GM06990 (cell line): ENCODE measurements at regions not wholly inside any gene's neighbourhood (a gene's known extent, or its start where the extent isn't known, plus 50 kb on each side); places are given as distances from the start of the nearest gene placed in this dataset.

Experiments used
- DNase-seq: peaks from one replicate; pipeline ENCODE4 v3.0.0-alpha.2; 2011; ENCODE audit not compliant: insufficient read length; ENCODE audit errors: extremely low read depth
- H3K27me3 ChIP-seq: replicated peaks from 2 replicates; pipeline ENCODE4 v1.6.0; 2011; ENCODE audit warnings: low read length; ENCODE audit not compliant: control insufficient read depth, insufficient read depth
- H3K36me3 ChIP-seq: 2 replicates; pipeline ENCODE4 v1.5.1; 2011; ENCODE audit warnings: low read length; ENCODE audit not compliant: control insufficient read depth, insufficient read depth
- H3K4me3 ChIP-seq: replicated peaks from 2 replicates; pipeline ENCODE4 v1.5.1; 2011; ENCODE audit warnings: low read depth, mild to moderate bottlenecking, control low read depth, low read length
- TF ChIP-seq, protein P1 (sequence below): IDR thresholded peaks from 2 replicates; pipeline ENCODE4 v1.5.1; 2011; ENCODE audit warnings: low read length, control low read depth, mild to moderate bottlenecking, inconsistent platforms; ENCODE audit not compliant: insufficient read depth, poor library complexity, severe bottlenecking

DNA sequence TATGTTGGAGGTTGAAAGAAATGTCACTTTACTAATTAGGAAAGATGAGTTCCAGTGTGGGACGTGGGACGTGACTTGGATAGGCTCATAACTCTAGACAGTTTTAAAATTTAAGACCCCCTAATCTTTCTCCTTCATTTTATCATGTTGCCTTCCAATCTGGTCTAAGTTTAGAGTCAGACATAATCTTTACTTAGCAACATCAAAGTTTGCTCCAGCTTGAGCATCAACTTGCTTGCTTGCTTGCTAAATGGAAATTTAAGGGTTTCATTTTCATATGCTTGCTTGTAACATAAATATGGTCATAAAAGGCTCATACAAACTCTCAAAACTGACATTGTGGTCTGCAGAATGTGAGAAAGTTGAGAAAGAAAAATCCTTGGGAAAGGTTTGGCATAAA lies 428.9 kb downstream of the EPHA4 start:
- Histone ChIP-seq H3K27me3 (no peaks in the 10 kb centered on the region), H3K36me3 (no peaks in the 10 kb centered on the region), H3K4me3 (no peak overlapping the region)
- no peak for DNase-seq
- TF ChIP-seq, protein P1, sequence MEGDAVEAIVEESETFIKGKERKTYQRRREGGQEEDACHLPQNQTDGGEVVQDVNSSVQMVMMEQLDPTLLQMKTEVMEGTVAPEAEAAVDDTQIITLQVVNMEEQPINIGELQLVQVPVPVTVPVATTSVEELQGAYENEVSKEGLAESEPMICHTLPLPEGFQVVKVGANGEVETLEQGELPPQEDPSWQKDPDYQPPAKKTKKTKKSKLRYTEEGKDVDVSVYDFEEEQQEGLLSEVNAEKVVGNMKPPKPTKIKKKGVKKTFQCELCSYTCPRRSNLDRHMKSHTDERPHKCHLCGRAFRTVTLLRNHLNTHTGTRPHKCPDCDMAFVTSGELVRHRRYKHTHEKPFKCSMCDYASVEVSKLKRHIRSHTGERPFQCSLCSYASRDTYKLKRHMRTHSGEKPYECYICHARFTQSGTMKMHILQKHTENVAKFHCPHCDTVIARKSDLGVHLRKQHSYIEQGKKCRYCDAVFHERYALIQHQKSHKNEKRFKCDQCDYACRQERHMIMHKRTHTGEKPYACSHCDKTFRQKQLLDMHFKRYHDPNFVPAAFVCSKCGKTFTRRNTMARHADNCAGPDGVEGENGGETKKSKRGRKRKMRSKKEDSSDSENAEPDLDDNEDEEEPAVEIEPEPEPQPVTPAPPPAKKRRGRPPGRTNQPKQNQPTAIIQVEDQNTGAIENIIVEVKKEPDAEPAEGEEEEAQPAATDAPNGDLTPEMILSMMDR = no peak

- TF ChIP-seq, protein P1 = no peak
- no peak overlapping the region for H3K4me3 ChIP-seq
- no peaks in the 10 kb centered on the region for H3K27me3 ChIP-seq
- DNase-seq = no peak
- H3K36me3 ChIP-seq = no peaks in the 10 kb centered on the region
These were observed 427.2 kb downstream of the EPHA4 start for GRCh38 chr2:221144909-221145308.

DNA sequence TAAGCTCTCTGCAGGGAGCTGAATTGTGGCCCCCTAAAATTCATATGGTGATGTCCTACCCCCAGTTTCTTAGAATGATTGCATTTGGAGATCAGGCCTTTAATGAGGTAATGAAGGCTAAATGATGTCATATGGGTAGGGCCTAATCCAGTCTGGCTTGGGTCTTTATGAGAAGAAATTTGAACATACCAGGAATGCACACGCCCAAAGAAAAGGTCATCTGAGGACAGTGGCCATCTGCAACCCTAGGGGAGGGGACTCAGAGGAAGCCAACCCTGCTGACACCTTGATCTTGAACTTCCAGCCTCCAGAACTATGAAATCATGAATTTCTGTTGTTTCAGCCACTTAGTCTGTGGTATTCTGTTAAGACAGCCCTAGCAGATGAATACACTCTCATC lies 426.7 kb downstream of the EPHA4 start:
- H3K4me3 ChIP-seq = no peak overlapping the region
- no peak for DNase-seq
- no peaks in the 10 kb centered on the region for H3K27me3 ChIP-seq
- TF ChIP-seq, protein P1 = no peak
- no peaks in the 10 kb centered on the region for H3K36me3 ChIP-seq

GRCh38 chr2:221153226-221153625 lies 418.9 kb downstream of the EPHA4 start:
- TF ChIP-seq, protein P1 = no peak
- Histone ChIP-seq H3K36me3 (no peaks in the 10 kb centered on the region), H3K27me3 (no peaks in the 10 kb centered on the region), H3K4me3 (no peak overlapping the region)
- no peak for DNase-seq

- no peak for DNase-seq
These were observed 417.9 kb downstream of the EPHA4 start for GRCh38 chr2:221154176-221154575.

More at GRCh38 chr2:221154176-221154575, 417.9 kb downstream of the EPHA4 start:
- no peaks in the 10 kb centered on the region for H3K27me3 ChIP-seq
- TF ChIP-seq, protein P1 = no peak
- no peaks in the 10 kb centered on the region for H3K36me3 ChIP-seq
- H3K4me3 ChIP-seq = no peak overlapping the region
